ENCODE measurements at regions not wholly inside any gene's neighbourhood (a gene's known extent, or its start where the extent isn't known, plus 50 kb on each side); places are given as distances from the start of the nearest gene placed in this dataset.
"Not testable (repeated sequence)": the region's sequence is repeated elsewhere in the genome, so short reads cannot be mapped to it uniquely, and the experiment has no call there.

GRCh38 chr15:44849701-44850403 lies 106.6 kb upstream of the TERB2 start:
- DNase-seq, result not testable (repeated sequence)

- peak; percentile 65 for DNase-seq
Observed at GRCh38 chr15:44853304-44853950, 103.1 kb upstream of the TERB2 start.

DNA sequence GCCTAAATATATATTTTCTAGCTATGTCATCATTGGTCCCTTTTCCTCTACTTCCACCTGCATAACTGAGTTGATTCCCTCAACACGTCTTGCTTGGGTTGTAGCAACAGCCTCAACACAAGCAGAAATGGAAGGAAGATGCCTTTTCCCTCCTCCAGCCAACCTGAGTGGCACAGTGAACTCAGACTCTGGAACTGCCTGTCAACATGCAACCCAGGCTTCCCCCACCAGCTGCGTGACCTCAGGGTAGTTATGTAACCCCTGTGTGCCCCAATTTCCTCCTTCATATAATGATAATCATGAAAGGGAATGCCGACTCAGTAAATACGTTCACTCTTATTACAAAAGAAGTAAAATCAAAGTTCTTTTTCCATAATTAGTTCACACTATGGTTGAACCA lies 101.8 kb upstream of the TERB2 start:
- DNase-seq, result not testable (repeated sequence)

GRCh38 chr15:44856284-44856683 lies 100.2 kb upstream of the TERB2 start:
- not testable (repeated sequence) for DNase-seq

GRCh38 chr15:44857164-44857710 lies 99.2 kb upstream of the TERB2 start:
- not testable (repeated sequence) for DNase-seq

DNA sequence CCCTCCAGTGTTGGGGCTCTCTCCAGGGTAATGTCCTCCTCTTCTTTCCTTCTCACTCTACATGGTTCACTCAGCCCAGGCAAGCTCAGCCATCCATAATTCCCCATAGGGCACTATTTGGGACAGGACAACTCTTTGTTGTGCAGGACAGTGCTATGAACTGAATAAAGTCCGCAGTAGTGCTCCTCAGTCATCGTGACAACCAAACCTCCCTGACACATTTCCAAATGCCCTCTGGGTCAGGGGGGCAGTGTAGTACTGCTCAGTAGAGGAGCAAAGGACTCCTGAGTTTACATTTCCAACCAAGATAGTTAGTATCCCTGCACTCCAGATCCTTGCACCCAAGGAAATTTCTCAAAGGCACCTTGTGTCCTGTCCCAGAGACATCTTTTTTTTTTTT lies 97.4 kb upstream of the TERB2 start:
- DNase-seq, result not testable (repeated sequence)

DNA sequence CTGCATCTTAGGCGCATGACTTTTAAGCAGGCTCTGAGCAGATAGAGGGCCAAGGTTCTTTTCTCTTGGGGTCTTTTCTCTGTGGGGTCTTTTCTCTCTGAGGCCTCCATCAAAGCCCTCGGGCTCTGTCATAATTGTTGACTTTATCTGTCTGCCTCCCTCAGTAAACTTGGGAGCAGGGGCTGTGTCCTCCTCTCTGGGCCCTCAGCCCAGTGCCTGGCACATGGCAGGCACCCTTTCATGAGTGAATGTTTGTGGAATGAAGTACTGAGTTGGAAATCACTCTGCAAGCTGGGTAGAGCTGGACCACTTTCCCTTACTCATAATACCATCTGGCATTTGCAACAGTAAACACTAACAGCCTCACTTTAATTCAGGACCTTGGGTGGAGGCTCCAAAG lies 96.3 kb upstream of the TERB2 start:
- DNase-seq, result not testable (repeated sequence)

DNA sequence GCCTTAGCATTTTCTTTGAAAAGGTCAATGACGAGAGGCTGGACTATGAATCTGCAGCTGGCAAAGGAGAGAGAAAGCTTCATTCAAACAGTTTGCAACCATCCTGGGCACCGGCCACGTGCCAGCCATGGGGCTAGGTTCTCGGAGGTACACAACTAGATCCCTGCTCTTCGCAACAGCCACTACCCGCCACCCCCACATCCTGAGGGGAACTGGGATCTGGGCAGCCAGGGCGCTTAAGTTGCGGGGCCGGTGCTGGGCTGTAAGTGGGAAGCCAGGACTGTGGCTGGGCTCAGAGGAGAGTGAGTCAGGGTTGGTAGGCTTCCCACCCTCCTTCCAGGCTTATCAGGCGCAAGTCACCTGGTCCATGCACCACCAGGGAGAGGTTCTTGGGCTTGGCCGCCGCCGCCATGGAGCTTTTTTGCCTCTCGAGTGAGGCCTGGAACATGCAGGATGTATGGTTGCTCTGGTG lies 95.0 kb upstream of the TERB2 start:
- DNase-seq, result no peak

GRCh38 chr15:44861917-44862316 lies 94.6 kb upstream of the TERB2 start:
- DNase-seq, result no peak

DNA sequence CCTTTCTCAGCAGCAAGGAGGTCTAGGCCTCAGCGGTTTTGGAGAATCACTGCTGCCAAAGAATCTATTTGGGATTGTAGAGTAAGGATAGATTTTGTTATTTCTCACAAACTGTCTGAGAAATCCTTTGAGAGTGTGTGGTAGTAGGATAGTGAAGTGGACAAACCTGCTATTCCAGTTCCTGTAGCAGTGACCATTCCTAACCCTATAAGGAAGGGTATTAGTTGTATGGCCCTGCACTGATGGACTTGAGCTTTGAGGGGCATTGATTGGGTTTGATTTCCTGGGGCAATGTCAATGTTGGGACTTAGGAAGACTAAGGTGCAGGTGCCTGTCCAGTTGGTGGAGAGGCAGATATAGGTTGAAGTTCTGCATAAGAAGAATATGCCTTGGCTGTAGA lies 93.6 kb upstream of the TERB2 start:
- not testable (repeated sequence) for DNase-seq

- DNase-seq, result not testable (repeated sequence)
Observed at GRCh38 chr15:44868100-44868499, 88.4 kb upstream of the TERB2 start.

DNA sequence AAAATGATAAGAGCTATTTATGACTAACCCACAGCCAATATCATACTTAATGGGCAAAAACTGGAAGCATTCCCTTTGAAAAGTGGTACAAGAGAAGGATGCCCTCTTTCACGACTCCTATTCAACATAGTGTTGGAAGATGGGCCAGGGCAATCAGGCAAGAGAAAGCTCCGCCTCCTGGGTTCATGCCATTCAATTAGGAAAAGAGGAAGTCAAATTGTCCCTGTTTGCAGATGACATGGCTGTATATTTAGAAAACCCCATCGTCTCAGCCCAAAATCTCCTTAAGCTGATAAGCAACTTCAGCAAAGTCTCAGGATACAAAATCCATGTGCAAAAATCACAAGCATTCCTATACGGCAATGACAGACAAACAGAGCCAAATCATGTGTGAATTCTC lies 86.4 kb upstream of the TERB2 start:
- DNase-seq, result not testable (repeated sequence)

GRCh38 chr15:44873103-44873502 lies 83.4 kb upstream of the TERB2 start:
- no peak for DNase-seq

- no peak for DNase-seq
Observed at GRCh38 chr15:44879066-44879465, 77.4 kb upstream of the TERB2 start.

GRCh38 chr15:44882499-44882968 lies 74.0 kb upstream of the TERB2 start:
- DNase-seq, result no peak

GRCh38 chr15:44883199-44883877 lies 73.1 kb upstream of the TERB2 start:
- no peak for DNase-seq

GRCh38 chr15:44898890-44899651 lies 57.4 kb upstream of the TERB2 start:
- DNase-seq, result not testable (repeated sequence)

DNA sequence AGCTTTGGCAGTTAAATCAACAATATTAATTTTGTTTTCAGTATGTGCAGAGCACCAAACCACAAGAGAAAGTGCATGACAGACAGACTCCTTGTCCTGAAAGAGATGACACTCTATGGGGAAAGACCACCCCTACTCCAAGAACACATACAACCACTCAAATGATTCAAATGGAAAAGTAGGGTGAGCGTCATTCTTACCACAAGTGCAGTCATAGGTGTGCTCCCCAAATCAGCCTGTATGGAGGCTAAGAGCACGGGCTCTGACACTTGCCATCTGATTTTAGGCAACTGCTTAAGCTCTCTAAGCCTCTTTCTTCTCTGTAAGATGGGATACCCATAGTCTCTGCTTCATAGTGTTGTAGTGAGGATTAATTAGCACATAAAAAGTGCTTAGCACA lies 56.7 kb upstream of the TERB2 start:
- not testable (repeated sequence) for DNase-seq

DNA sequence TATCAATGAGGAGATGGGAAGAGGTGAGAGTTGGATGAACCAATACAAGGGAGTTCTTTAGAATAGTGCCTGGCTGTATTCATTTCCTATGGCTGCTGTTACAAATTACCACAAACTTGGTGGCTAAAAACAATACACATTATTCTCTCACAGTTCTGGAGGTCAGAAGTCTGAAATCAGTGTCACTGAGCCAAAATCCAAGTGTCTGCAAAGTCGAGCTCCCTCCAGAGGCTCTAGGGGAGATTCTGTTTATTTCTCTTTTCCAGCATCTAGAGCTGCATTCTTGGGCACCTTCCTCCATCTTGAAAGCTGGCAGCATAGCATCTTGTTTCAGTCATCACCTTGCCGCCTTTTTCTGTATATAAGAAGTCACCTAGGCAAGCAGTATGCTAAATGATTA lies 55.7 kb upstream of the TERB2 start:
- not testable (repeated sequence) for DNase-seq

DNA sequence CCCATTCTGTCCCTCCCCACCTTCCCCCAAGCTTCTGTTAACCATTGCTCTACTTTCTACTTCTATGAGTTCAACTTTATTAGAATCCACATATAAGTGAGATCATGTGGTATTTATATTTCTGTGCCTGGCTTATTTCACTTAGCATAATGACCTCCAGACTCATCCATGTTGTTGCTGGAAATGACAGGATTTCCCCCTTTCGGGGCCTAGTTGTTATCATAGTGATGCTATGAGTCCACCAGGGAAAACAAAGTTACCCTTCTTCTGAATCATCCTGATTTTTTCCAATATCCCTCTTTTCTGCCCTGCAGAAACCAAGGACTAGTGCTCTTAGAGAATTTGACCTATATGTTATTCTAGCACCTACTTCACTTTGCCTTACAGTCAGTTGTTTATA lies 53.2 kb upstream of the TERB2 start:
- DNase-seq, result not testable (repeated sequence)

DNA sequence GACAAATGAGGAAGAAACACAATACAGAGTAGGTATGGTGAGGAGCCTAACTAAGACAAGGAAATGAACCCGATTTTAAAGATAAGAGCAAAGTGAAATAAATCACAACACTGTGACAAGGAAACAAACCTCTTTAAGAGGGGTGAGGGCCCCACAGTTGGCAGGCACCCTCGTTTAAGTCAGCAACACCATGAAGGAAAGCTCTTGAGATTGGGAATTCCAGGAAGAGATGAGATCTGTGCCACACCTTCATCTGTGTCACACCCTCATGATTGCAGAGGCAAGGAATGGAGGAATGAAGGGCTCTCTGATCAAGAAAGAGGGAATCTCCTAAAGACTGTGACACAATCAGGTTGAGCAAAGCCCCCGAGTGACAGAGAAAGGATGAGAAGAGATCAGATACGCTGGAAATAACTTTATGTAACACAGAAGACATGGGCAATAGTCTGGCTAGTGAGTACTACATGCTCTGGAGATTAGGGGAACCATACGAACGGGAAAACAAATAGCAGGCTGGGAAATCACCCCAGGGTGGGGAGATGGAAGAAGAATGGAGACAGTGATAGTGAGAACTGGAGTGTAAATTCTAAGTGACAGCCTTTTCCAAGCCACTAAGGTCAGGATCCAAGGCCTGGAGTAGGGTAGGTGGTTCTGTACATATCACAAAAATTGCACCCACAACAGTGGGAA lies 51.7 kb upstream of the TERB2 start:
- DNase-seq, result not testable (repeated sequence)

Data from NCI-H2029 (cell line).